Liver (tissue), 8 donors: ENCODE measurements at regions not wholly inside any gene's neighbourhood (a gene's known extent, or its start where the extent isn't known, plus 50 kb on each side); places are given as distances from the start of the nearest gene placed in this dataset.

Source experiments
- DNase-seq: peaks from one replicate; pipeline ENCODE4 v3.0.0-alpha.2; 2017; ENCODE audit warnings: low spot score
- H3K27ac ChIP-seq, 2 donors: one replicate each; pipeline ENCODE4 v1.7.0; 2013; ENCODE audit warnings: inconsistent platforms in 2 of 2, low read length in 2 of 2, control low read depth in 1 of 2, low read depth in 1 of 2, mild to moderate bottlenecking in 1 of 2
- H3K27me3 ChIP-seq, 4 donors: one replicate each; pipeline versions ENCODE4 v1.6.1 to v1.7.0; 2013; ENCODE audit warnings: low read length in 3 of 4, inconsistent platforms in 1 of 4, mild to moderate bottlenecking in 1 of 4, moderate library complexity in 1 of 4; ENCODE audit not compliant: control insufficient read depth in 4 of 4, insufficient read depth in 4 of 4
- H3K36me3 ChIP-seq, 4 donors: one replicate each; pipeline versions ENCODE4 v1.6.1 to v1.7.0; 2013; ENCODE audit warnings: low read length in 3 of 4, mild to moderate bottlenecking in 3 of 4, low read depth in 1 of 4, moderate library complexity in 1 of 4; ENCODE audit not compliant: control insufficient read depth in 4 of 4, insufficient read depth in 3 of 4
- H3K4me1 ChIP-seq, 4 donors: one replicate each; pipeline versions ENCODE4 v1.6.1 to v1.7.0; 2013; ENCODE audit warnings: low read length in 3 of 4, mild to moderate bottlenecking in 3 of 4, moderate library complexity in 1 of 4; ENCODE audit not compliant: control insufficient read depth in 4 of 4, insufficient read depth in 4 of 4
- H3K4me3 ChIP-seq, 3 donors: one replicate each; pipeline versions ENCODE4 v1.6.1 to v1.7.0; 2013; ENCODE audit warnings: low read length in 3 of 3, control low read depth in 1 of 3, low read depth in 1 of 3, mild to moderate bottlenecking in 1 of 3
- H3K9ac ChIP-seq, 2 donors: one replicate each; pipeline ENCODE4 v1.7.0; 2013; ENCODE audit warnings: low read length in 2 of 2, mild to moderate bottlenecking in 2 of 2, moderate library complexity in 2 of 2, control low read depth in 1 of 2, low read depth in 1 of 2
- H3K9me3 ChIP-seq, 4 donors: one replicate each; pipeline versions ENCODE4 v1.6.1 to v1.7.0; 2013; ENCODE audit warnings: low read length in 3 of 4; ENCODE audit not compliant: control insufficient read depth in 4 of 4
- ATF3 ChIP-seq: IDR thresholded peaks from 2 replicates; pipeline ENCODE4 v1.6.1; 2016; ENCODE audit warnings: antibody characterized with exemption
- CTCF ChIP-seq: fragments of 150-350 bp; IDR thresholded peaks from 2 replicates; pipeline ENCODE4 v1.5.1; 2017; ENCODE audit warnings: improper control_type of control experiment, low read depth, low read length; ENCODE audit not compliant: missing input control
- GABPA ChIP-seq, 2 donors: IDR thresholded peaks in 1 of 2; conservative IDR thresholded peaks in 1 of 2; 2 replicates each; pipeline ENCODE4 v1.6.1; 2016; ENCODE audit warnings: antibody characterized with exemption in 2 of 2, mild to moderate bottlenecking in 1 of 2, moderate library complexity in 1 of 2
- HNF4A ChIP-seq, 2 donors: conservative IDR thresholded peaks; 2 replicates each; pipeline ENCODE4 v1.6.1; 2016; ENCODE audit warnings: antibody characterized with exemption in 2 of 2, mild to moderate bottlenecking in 2 of 2
- HNF4G ChIP-seq: IDR thresholded peaks from 2 replicates; pipeline ENCODE4 v1.6.1; 2016; ENCODE audit warnings: antibody characterized with exemption
- JUND ChIP-seq, 2 donors: IDR thresholded peaks; 2 replicates each; pipeline ENCODE4 v1.6.1; 2016; ENCODE audit warnings: antibody characterized with exemption in 2 of 2
- MAX ChIP-seq: IDR thresholded peaks from 2 replicates; pipeline ENCODE4 v1.6.1; 2016; ENCODE audit warnings: antibody characterized with exemption
- RAD21 ChIP-seq, 2 donors: IDR thresholded peaks; 2 replicates each; pipeline ENCODE4 v1.6.1; 2016; ENCODE audit warnings: antibody characterized with exemption in 2 of 2, mild to moderate bottlenecking in 2 of 2
- REST ChIP-seq: IDR thresholded peaks from 2 replicates; pipeline ENCODE4 v1.6.1; 2016; ENCODE audit warnings: antibody characterized with exemption, mild to moderate bottlenecking
- RXRA ChIP-seq, 2 donors: IDR thresholded peaks; 2 replicates each; pipeline ENCODE4 v1.6.1; 2017 to 2018; ENCODE audit warnings: antibody characterized with exemption in 2 of 2, mild to moderate bottlenecking in 1 of 2
- YY1 ChIP-seq: IDR thresholded peaks from 2 replicates; pipeline ENCODE4 v1.6.1; 2016; ENCODE audit warnings: antibody characterized with exemption, mild to moderate bottlenecking
- WGBS: extraction: QIAGEN DNeasy Blood & Tissue Kit; methylation state at CpG from one replicate; pipeline ENCODE4 v1.1.7; 2013; 5-methylcytosine and 5-hydroxymethylcytosine counted together
- donor health status: healthy.
- donor health status: healthy.
- donor health status: healthy.
- donor health status: healthy.
- donor health status: healthy.

GRCh38 chr11:45076761-45077160 is 69.7 kb upstream of the PRDM11 start:
- no peaks in the 10 kb centered on the region for H3K9me3 ChIP-seq
- no peak for TF ChIP-seq HNF4G
- no peak for TF ChIP-seq REST
- no peak for TF ChIP-seq ATF3
- no peak for TF ChIP-seq MAX
- H3K4me3 ChIP-seq = no peak overlapping the region
- H3K27ac ChIP-seq = no peak overlapping the region
- H3K36me3 ChIP-seq = no peaks in the 10 kb centered on the region
- H3K27me3 ChIP-seq = peaks cover 0 to 3% (median 0%) of the 10 kb centered on the region in 4 donors
- no peak for DNase-seq
- 73% methylated on average over 2 of the region's 2 CpGs for WGBS
- peaks cover 0 to 6% (median under 1%) of the 10 kb centered on the region in 4 donors for H3K4me1 ChIP-seq
- H3K9ac ChIP-seq = no peak overlapping the region

- 78% methylated on average over 16 of the region's 16 CpGs for WGBS
- Histone ChIP-seq H3K9ac (no peak overlapping the region), H3K27ac (no peak overlapping the region), H3K36me3 (no peaks in the 10 kb centered on the region), H3K27me3 (peaks cover 0 to 9% (median 0%) of the 10 kb centered on the region in 4 donors), H3K4me3 (no peak overlapping the region), H3K9me3 (no peaks in the 10 kb centered on the region), H3K4me1 (peaks cover 0 to 8% (median 4%) of the 10 kb centered on the region in 4 donors)
- DNase-seq = no peak
- TF ChIP-seq RXRA (IDR thresholded peaks at IDR 0.05) (no peak), YY1 (no peak), MAX (no peak), CTCF (no peak), RAD21 (IDR thresholded peaks at IDR 0.05) (no peak), GABPA (IDR thresholded peaks at IDR 0.05 in 1 of 2, conservative IDR thresholded peaks at IDR 0.05 in 1 of 2) (no peak), HNF4A (conservative IDR thresholded peaks at IDR 0.05) (no peak), JUND (IDR thresholded peaks at IDR 0.05) (no peak), REST (no peak)
These were observed 68.0 kb upstream of the PRDM11 start for GRCh38 chr11:45078236-45079074.
